ENCODE measurements at regions not wholly inside any gene's neighbourhood (a gene's known extent, or its start where the extent isn't known, plus 50 kb on each side); places are given as distances from the start of the nearest gene placed in this dataset.

GRCh38 chr18:2100694-2101213 lies 470.6 kb downstream of the METTL4 start:
- TF ChIP-seq FOXA1 (IDR thresholded peaks at IDR 0.05) (no peak), CTCF (IDR thresholded peaks at IDR 0.05; ENCODE audit: low read depth, low read length, missing input control) (no peak)
